PC-3 (cell line): ENCODE measurements at regions not wholly inside any gene's neighbourhood (a gene's known extent, or its start where the extent isn't known, plus 50 kb on each side); places are given as distances from the start of the nearest gene placed in this dataset.

Experiments
- ATAC-seq: fragments of 200-7000 bp; cut with Tn5 transposase; 2 replicates; pipeline ENCODE4 v1.9.1; 2020; ENCODE audit warnings: mild to moderate bottlenecking, moderate library complexity
- BruUV-seq: library from RNA; stranded (reverse); fragments of 400-500 nt; replicated peaks from 2 replicates; lab custom pipeline; 2021; lab: Mats Ljungman, UMichigan
- CTCF ChIA-PET: fragments of 300-600 bp; sonication (Branson Sonifier 250); formaldehyde crosslinking; loops from one replicate; lab custom pipeline; 2022; ENCODE audit warnings: antibody characterized with exemption; lab: Charles Lee
- POLR2A ChIA-PET: fragments of 300-600 bp; sonication (Branson Sonifier 250); formaldehyde crosslinking; loops from one replicate; lab custom pipeline; 2022; ENCODE audit warnings: antibody characterized with exemption; ENCODE audit not compliant: unreplicated experiment; lab: Charles Lee
- DNase-seq: peaks from one replicate; pipeline ENCODE4 v3.0.0-alpha.2; 2015
- H2AFZ ChIP-seq: fragments of 300-600 bp; sonication (generic); 2 replicates; pipeline ENCODE4 v1.6.0; 2016; ENCODE audit warnings: antibody characterized with exemption, low read length
- H3F3A ChIP-seq: fragments of 300-600 bp; sonication (generic); one replicate; pipeline ENCODE4 v1.6.0; 2017; ENCODE audit warnings: antibody characterized with exemption, low read length, control low read depth, mild to moderate bottlenecking; ENCODE audit not compliant: unreplicated experiment
- H3K27ac ChIP-seq: fragments of 300-600 bp; sonication (generic); 2 replicates; pipeline ENCODE4 v1.5.1; 2016; ENCODE audit warnings: mild to moderate bottlenecking, low read length
- H3K27me3 ChIP-seq: fragments of 300-600 bp; sonication (generic); 2 replicates; pipeline ENCODE4 v1.6.1; 2016; ENCODE audit warnings: low read length, mixed read lengths
- H3K36me3 ChIP-seq: fragments of 300-600 bp; sonication (generic); 2 replicates; pipeline ENCODE4 v1.6.1; 2016; ENCODE audit warnings: low read depth, mixed run types, low read length, mixed read lengths
- H3K4me1 ChIP-seq: fragments of 300-600 bp; sonication (generic); 2 replicates; pipeline ENCODE4 v1.5.1; 2016; ENCODE audit warnings: low read length; ENCODE audit not compliant: insufficient read depth
- H3K4me2 ChIP-seq: fragments of 300-600 bp; sonication (generic); 2 replicates; pipeline ENCODE4 v1.6.0; 2016; ENCODE audit warnings: low read length
- H3K4me3 ChIP-seq: fragments of 300-600 bp; sonication (generic); 2 replicates; pipeline ENCODE4 v1.5.1; 2016; ENCODE audit warnings: mild to moderate bottlenecking, low read length, mixed read lengths
- H3K79me2 ChIP-seq: fragments of 300-600 bp; sonication (generic); 2 replicates; pipeline ENCODE4 v1.6.1; 2017; ENCODE audit warnings: low read length, mixed read lengths
- H3K9ac ChIP-seq: fragments of 300-600 bp; sonication (generic); 2 replicates; pipeline ENCODE4 v1.6.0; 2016; ENCODE audit warnings: mild to moderate bottlenecking, low read length
- H3K9me2 ChIP-seq: fragments of 300-600 bp; sonication (generic); replicated peaks from 2 replicates; pipeline ENCODE4 v1.6.1; 2016; ENCODE audit warnings: mixed run types, low read length, mixed read lengths
- H3K9me3 ChIP-seq: fragments of 300-600 bp; sonication (generic); 2 replicates; pipeline ENCODE4 v1.6.1; 2016; ENCODE audit warnings: low read length, mixed read lengths
- H4K20me1 ChIP-seq: fragments of 300-600 bp; sonication (generic); 2 replicates; pipeline ENCODE4 v1.6.1; 2016; ENCODE audit warnings: low read length, mixed read lengths
- EZH2 ChIP-seq: fragments of 300-600 bp; sonication (generic); IDR thresholded peaks from one replicate; pipeline ENCODE4 v1.6.1; 2017; ENCODE audit warnings: antibody characterized with exemption, mild to moderate bottlenecking, low read length; ENCODE audit not compliant: unreplicated experiment
- EZH2phosphoT487 ChIP-seq: fragments of 300-600 bp; sonication (generic); IDR thresholded peaks from 2 replicates; pipeline ENCODE4 v1.6.1; 2018; ENCODE audit warnings: mild to moderate bottlenecking, antibody characterized with exemption, low read length, borderline replicate concordance
- intact Hi-C: fragments of 100-400 bp; cut with micrococcal nuclease; formaldehyde crosslinking; loops from 2 replicates; pipeline ENCODE4 v1.9.0; 2023
- TF ChIP-seq, protein P1 (sequence below): fragments of 300-600 bp; sonication (generic); conservative IDR thresholded peaks from 2 replicates; pipeline ENCODE4 v1.5.1; 2017; ENCODE audit warnings: antibody characterized with exemption, low read depth, mild to moderate bottlenecking, low read length

GRCh38 chr14:96940009-96940408 lies 142.8 kb downstream of the VRK1 start:
- Histone ChIP-seq H3K4me3 (no peak overlapping the region), H3K79me2 (no peaks in the 10 kb centered on the region), H3K9me2 (no peaks in the 10 kb centered on the region), H3K36me3 (no peaks in the 10 kb centered on the region), H3K4me1 (no peaks in the 10 kb centered on the region), H3K4me2 (no peak overlapping the region), H3K27ac (no peak overlapping the region), H3K9me3 (no peaks in the 10 kb centered on the region), H2AFZ (no peak overlapping the region), H3K9ac (no peak overlapping the region), H4K20me1 (no peaks in the 10 kb centered on the region), H3F3A (no peaks in the 10 kb centered on the region), H3K27me3 (no peaks in the 10 kb centered on the region)
- intact Hi-C loops = no loop called here
- ATAC-seq = no peak
- TF ChIP-seq, protein P1, sequence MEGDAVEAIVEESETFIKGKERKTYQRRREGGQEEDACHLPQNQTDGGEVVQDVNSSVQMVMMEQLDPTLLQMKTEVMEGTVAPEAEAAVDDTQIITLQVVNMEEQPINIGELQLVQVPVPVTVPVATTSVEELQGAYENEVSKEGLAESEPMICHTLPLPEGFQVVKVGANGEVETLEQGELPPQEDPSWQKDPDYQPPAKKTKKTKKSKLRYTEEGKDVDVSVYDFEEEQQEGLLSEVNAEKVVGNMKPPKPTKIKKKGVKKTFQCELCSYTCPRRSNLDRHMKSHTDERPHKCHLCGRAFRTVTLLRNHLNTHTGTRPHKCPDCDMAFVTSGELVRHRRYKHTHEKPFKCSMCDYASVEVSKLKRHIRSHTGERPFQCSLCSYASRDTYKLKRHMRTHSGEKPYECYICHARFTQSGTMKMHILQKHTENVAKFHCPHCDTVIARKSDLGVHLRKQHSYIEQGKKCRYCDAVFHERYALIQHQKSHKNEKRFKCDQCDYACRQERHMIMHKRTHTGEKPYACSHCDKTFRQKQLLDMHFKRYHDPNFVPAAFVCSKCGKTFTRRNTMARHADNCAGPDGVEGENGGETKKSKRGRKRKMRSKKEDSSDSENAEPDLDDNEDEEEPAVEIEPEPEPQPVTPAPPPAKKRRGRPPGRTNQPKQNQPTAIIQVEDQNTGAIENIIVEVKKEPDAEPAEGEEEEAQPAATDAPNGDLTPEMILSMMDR = no peak
- CTCF ChIA-PET = no interaction called here
- POLR2A ChIA-PET = no interaction called here
- BruUV-seq = no TSS peak
- peak; percentile 30 for DNase-seq

GRCh38 chr14:96944297-96944696 lies 147.1 kb downstream of the VRK1 start:
- no peak overlapping the region for H3K27ac ChIP-seq
- H3K36me3 ChIP-seq = no peaks in the 10 kb centered on the region
- H2AFZ ChIP-seq = no peak overlapping the region
- no peaks in the 10 kb centered on the region for H3K4me1 ChIP-seq
- H3K4me2 ChIP-seq = no peak overlapping the region
- BruUV-seq = no TSS peak
- DNase-seq (no peak), ATAC-seq (no peak)
- H3K9me3 ChIP-seq = no peaks in the 10 kb centered on the region
- no peaks in the 10 kb centered on the region for H3K9me2 ChIP-seq
- H3K79me2 ChIP-seq = no peaks in the 10 kb centered on the region
- TF ChIP-seq EZH2 = no peak
- TF ChIP-seq, protein P1 = no peak
- TF ChIP-seq EZH2phosphoT487 = no peak
- H3F3A ChIP-seq = no peaks in the 10 kb centered on the region
- ChIA-PET CTCF (no interaction called here), POLR2A (no interaction called here)
- no peak overlapping the region for H3K9ac ChIP-seq
- H4K20me1 ChIP-seq = no peaks in the 10 kb centered on the region
- H3K27me3 ChIP-seq = no peaks in the 10 kb centered on the region
- intact Hi-C loops = no loop called here
- H3K4me3 ChIP-seq = no peak overlapping the region

DNA sequence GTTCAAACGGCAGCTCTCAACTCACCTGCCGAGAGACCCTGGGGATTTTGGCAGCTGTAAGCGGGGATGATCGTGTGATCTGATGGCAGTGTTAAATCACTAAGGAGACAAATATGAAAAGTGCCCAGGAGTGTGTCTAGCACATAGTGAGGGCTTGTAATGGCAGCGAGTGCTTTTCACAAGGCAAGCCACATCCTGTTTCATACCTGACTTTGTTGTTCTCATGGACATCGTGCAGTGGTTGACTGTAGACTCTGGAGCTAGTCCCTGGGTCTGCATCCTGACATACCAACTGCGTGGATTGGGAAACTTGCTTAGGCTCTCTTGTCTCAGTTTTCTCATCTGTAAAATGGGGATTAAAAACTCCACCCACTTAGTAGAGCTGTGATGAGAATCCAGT lies 148.5 kb downstream of the VRK1 start:
- H3K4me1 ChIP-seq = no peaks in the 10 kb centered on the region

More for the DNA sequence above, 148.5 kb downstream of the VRK1 start:
- Histone ChIP-seq H3K9me2 (no peaks in the 10 kb centered on the region), H4K20me1 (no peaks in the 10 kb centered on the region), H3K4me2 (no peak overlapping the region), H2AFZ (no peak overlapping the region), H3F3A (no peaks in the 10 kb centered on the region), H3K36me3 (no peaks in the 10 kb centered on the region), H3K27me3 (no peaks in the 10 kb centered on the region), H3K9ac (no peak overlapping the region), H3K79me2 (no peaks in the 10 kb centered on the region), H3K27ac (no peak overlapping the region), H3K9me3 (no peaks in the 10 kb centered on the region), H3K4me3 (no peak overlapping the region)
- DNase-seq (no peak), ATAC-seq (no peak)
- intact Hi-C loops = no loop called here
- POLR2A ChIA-PET = no interaction called here
- TF ChIP-seq EZH2phosphoT487 (no peak), EZH2 (no peak)
- TF ChIP-seq, protein P1 = no peak
- BruUV-seq = no TSS peak
- CTCF ChIA-PET = no interaction called here
